GM10248 (cell line): ENCODE measurements at regions not wholly inside any gene's neighbourhood (a gene's known extent, or its start where the extent isn't known, plus 50 kb on each side); places are given as distances from the start of the nearest gene placed in this dataset.

Source experiments
- CTCF ChIA-PET: fragments of 300-600 bp; sonication (Branson Sonifier 250); formaldehyde crosslinking; extraction: SDS; loops from one replicate; lab custom pipeline; 2021; ENCODE audit warnings: antibody characterized with exemption; lab: Yijun Ruan, JAX
- POLR2A ChIA-PET: fragments of 350-650 bp; sonication (Branson Sonifier 250); formaldehyde crosslinking; extraction: SDS; loops from one replicate; lab custom pipeline; 2020; ENCODE audit warnings: antibody characterized with exemption; lab: Yijun Ruan, JAX
- DNase-seq: peaks from one replicate; pipeline ENCODE4 v3.0.0; 2012; ENCODE audit errors: extremely low spot score
- TF ChIP-seq, protein P1 (sequence below): IDR thresholded peaks from 2 replicates; pipeline ENCODE4 v1.5.1; 2012; ENCODE audit warnings: mild to moderate bottlenecking, low read depth; ENCODE audit errors: extremely low read depth, missing control alignments, control extremely low read depth

DNA sequence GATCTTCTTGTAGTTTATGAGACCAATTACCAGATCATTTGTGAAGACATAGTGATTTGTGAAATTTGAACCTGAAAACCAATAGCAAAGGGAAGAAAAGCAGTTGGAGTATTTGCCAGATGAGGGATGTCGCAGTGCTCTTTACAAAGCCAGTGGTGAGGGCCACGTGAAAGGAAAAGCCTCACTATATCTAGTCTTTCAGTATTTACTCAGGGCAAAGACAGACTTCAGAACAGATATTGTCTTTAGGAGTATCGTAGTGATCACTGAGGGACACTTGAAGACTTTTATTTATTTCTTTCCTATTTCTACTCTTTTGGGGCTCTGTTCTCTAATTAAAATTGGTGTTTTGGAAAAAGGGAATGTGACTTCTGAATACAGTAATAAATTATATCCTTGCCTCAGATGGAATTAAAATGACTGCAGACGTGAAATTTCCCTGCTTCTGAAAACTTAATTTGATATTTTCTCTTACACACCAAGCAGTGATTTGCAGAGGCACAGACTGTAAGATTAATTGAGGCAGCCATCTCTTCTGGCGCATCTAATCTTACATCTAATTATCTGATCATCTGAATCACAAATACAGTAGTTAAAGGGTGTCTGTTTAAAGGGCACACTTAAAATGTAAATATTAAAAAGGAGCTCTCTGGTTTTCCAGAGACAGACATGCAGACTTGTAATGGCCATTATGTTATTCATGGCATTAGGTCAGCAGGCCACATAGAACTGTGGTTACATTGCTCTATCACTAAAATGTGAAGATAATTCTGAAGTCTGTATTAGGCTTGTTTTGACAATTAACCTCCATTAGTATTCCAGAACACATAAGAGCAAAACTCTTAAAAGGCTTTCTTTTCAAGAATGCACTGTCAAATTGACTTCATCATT, 193.0 kb upstream of the GOLIM4 start:
- CTCF ChIA-PET = interaction anchor here (1.1 to 2.4 kb wide), 2 partner anchors 16 to 19 kb away, joined by 3 to 6 read pairs; no protein-coding TSS in a partner anchor
- TF ChIP-seq, protein P1, sequence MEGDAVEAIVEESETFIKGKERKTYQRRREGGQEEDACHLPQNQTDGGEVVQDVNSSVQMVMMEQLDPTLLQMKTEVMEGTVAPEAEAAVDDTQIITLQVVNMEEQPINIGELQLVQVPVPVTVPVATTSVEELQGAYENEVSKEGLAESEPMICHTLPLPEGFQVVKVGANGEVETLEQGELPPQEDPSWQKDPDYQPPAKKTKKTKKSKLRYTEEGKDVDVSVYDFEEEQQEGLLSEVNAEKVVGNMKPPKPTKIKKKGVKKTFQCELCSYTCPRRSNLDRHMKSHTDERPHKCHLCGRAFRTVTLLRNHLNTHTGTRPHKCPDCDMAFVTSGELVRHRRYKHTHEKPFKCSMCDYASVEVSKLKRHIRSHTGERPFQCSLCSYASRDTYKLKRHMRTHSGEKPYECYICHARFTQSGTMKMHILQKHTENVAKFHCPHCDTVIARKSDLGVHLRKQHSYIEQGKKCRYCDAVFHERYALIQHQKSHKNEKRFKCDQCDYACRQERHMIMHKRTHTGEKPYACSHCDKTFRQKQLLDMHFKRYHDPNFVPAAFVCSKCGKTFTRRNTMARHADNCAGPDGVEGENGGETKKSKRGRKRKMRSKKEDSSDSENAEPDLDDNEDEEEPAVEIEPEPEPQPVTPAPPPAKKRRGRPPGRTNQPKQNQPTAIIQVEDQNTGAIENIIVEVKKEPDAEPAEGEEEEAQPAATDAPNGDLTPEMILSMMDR = no peak
- POLR2A ChIA-PET = no interaction called here
- no peak for DNase-seq

DNA sequence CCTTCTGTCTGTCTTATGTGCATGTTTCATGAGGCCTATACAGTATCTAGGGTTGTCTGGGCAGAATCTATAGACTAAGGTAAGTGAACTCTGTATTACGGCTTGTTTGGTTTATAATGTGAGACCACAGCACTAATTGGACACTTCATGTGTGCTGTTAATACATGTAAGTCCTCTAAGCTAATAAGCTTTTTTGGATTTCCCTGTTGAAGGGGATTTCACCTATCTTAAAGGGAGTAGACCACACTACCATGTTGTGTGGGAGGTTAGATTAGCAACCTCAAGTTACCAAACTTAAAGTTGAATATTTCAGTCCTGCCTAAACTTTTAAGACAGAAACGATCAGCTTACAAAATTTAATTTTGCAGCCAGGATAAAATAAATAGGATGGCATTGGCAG, 189.8 kb upstream of the GOLIM4 start:
- no peak for DNase-seq
- ChIA-PET POLR2A (no interaction called here), CTCF (interaction anchor here (0.7 to 1.6 kb wide), 4 partner anchors 9 to 75 kb away, joined by 3 to 5 read pairs (median 4); no protein-coding TSS in a partner anchor)
- TF ChIP-seq, protein P1 = no peak

DNA sequence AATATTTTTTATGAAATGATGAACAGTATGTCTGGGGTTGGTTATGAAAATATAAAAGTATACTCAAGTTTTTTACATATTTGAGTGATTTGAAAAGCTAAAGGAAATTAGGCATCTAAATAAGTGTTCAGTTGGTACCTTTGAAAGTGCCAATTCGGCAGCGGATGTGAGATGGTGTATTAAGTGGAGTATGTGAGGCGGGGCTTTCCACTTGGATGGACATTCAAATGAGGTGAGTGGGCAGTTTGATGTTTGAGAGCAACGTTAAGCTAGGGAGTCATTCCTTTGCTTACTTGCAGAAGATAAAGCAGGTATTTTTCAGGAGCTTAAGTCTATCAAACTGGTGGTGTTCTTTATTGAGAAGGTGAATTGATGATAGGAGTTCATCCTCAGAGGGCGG, 189.0 kb upstream of the GOLIM4 start:
- TF ChIP-seq, protein P1 = no peak
- CTCF ChIA-PET = interaction anchor here (0.7 to 1.6 kb wide), 6 partner anchors 10 to 74 kb away, joined by 3 to 5 read pairs (median 3); no protein-coding TSS in a partner anchor

DNA sequence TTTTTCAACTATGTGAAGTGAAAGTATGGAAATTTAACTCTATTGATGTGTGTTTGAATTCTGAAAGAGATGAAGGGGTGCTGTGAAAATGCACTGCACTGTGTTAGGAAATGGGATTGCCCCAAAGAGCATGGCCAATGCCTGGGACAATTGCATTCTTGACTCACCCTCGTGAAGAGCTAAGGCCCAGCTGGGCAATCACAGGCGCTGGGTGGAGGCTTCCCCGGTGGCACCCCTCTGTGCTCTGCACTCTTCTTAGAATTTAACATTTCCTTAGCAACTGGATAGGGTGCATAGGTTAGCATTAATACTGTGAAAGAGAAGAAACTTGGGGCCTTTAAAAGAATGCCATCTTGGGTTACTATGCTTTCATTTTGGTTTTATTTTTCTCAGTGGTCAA, 179.9 kb upstream of the GOLIM4 start:
- TF ChIP-seq, protein P1 = no peak
- DNase-seq = no peak
- POLR2A ChIA-PET = no interaction called here
- CTCF ChIA-PET = no interaction called here

More for the DNA sequence above, 189.0 kb upstream of the GOLIM4 start:
- DNase-seq = no peak
- POLR2A ChIA-PET = no interaction called here

DNA sequence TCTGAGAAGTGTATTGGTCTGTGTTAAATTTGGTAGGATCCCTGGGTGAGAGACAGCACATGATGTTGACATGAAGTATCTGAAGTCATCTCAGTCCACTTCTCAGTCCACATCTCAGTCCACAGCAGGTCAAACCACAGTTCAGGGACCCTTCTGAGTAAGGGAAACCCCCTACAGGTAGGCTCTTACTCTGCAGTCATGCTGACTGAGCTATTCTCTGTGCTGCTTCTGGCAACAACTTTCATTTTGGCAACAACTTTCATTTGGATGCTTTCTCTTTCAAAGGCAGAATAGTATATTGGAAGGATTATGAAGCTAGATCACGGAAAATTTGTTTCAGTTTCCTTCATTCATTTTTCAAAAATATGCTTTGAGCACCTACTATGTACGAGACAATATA, 178.2 kb upstream of the GOLIM4 start:
- TF ChIP-seq, protein P1 = no peak
- ChIA-PET CTCF (interaction anchor here (0.7 to 2.4 kb wide), 3 partner anchors 13 to 24 kb away, joined by 3 to 6 read pairs (median 4); no protein-coding TSS in a partner anchor), POLR2A (no interaction called here)
- DNase-seq = peak; percentile 46

DNA sequence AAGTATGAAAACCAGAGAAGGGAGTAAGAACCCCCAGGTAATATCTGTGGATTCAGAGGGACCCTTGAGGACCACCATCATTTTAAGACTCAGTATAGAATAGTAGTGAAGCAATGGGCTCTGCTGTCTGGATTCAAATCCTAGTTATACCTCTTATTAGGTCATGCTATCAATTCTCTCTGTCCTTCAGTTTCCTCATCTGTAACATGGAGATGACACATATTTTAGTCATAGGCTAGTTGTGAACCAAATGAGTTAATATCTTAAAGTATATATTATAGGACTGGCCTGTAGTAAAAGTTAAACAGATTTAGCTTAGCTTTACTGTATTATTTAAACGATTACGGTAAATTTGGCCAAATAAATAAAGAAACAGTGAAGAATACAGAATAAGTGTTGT, 177.3 kb upstream of the GOLIM4 start:
- TF ChIP-seq, protein P1 = no peak
- ChIA-PET CTCF (interaction anchor here (1.5 to 2.4 kb wide), 2 partner anchors 9 to 14 kb away, joined by 6 read pairs; no protein-coding TSS in a partner anchor), POLR2A (no interaction called here)
- no peak for DNase-seq
